ENCODE measurements at regions not wholly inside any gene's neighbourhood (a gene's known extent, or its start where the extent isn't known, plus 50 kb on each side); places are given as distances from the start of the nearest gene placed in this dataset.

GRCh38 chr1:157284451-157284850 lies 146.3 kb upstream of the ETV3 start:
- TF ChIP-seq CTCF (IDR thresholded peaks at IDR 0.05; ENCODE audit: low read depth, low read length) (no peak), MYC (IDR thresholded peaks at IDR 0.05; ENCODE audit: low read depth, low read length) (no peak)

All from NB4 (cell line).